ENCODE measurements at regions not wholly inside any gene's neighbourhood (a gene's known extent, or its start where the extent isn't known, plus 50 kb on each side); places are given as distances from the start of the nearest gene placed in this dataset.

DNA sequence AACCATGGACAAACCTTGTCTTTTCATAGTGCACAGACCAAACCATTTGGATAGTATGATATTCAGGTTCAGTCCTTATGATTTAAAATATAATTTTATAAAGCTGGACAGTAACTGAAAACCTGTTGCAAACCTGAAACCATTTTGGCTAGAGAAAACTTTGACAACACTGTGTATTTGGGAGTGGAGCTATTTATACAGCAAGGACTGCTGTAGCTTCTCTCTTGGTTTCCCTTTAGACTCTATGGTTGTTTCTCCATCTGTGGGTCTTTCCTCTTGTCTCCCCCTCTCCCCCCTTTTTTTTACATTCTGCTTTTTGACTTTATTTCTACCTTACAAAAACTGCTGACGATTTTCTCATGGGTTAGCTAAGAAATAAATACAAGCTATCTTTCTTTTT lies 581.7 kb downstream of the SLC4A3 start:
- TF ChIP-seq, protein P1, sequence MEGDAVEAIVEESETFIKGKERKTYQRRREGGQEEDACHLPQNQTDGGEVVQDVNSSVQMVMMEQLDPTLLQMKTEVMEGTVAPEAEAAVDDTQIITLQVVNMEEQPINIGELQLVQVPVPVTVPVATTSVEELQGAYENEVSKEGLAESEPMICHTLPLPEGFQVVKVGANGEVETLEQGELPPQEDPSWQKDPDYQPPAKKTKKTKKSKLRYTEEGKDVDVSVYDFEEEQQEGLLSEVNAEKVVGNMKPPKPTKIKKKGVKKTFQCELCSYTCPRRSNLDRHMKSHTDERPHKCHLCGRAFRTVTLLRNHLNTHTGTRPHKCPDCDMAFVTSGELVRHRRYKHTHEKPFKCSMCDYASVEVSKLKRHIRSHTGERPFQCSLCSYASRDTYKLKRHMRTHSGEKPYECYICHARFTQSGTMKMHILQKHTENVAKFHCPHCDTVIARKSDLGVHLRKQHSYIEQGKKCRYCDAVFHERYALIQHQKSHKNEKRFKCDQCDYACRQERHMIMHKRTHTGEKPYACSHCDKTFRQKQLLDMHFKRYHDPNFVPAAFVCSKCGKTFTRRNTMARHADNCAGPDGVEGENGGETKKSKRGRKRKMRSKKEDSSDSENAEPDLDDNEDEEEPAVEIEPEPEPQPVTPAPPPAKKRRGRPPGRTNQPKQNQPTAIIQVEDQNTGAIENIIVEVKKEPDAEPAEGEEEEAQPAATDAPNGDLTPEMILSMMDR (IDR thresholded peaks at IDR 0.05): no peak
- no peak for TF ChIP-seq POLR2A (IDR thresholded peaks at IDR 0.05)
